GM10248 (cell line): ENCODE measurements at regions not wholly inside any gene's neighbourhood (a gene's known extent, or its start where the extent isn't known, plus 50 kb on each side); places are given as distances from the start of the nearest gene placed in this dataset.

Experiments
- CTCF ChIA-PET: fragments of 300-600 bp; sonication (Branson Sonifier 250); formaldehyde crosslinking; extraction: SDS; loops from one replicate; lab custom pipeline; 2021; ENCODE audit warnings: antibody characterized with exemption; lab: Yijun Ruan, JAX
- POLR2A ChIA-PET: fragments of 350-650 bp; sonication (Branson Sonifier 250); formaldehyde crosslinking; extraction: SDS; loops from one replicate; lab custom pipeline; 2020; ENCODE audit warnings: antibody characterized with exemption; lab: Yijun Ruan, JAX
- DNase-seq: peaks from one replicate; pipeline ENCODE4 v3.0.0; 2012; ENCODE audit errors: extremely low spot score
- TF ChIP-seq, protein P1 (sequence below): IDR thresholded peaks from 2 replicates; pipeline ENCODE4 v1.5.1; 2012; ENCODE audit warnings: mild to moderate bottlenecking, low read depth; ENCODE audit errors: extremely low read depth, missing control alignments, control extremely low read depth

DNA sequence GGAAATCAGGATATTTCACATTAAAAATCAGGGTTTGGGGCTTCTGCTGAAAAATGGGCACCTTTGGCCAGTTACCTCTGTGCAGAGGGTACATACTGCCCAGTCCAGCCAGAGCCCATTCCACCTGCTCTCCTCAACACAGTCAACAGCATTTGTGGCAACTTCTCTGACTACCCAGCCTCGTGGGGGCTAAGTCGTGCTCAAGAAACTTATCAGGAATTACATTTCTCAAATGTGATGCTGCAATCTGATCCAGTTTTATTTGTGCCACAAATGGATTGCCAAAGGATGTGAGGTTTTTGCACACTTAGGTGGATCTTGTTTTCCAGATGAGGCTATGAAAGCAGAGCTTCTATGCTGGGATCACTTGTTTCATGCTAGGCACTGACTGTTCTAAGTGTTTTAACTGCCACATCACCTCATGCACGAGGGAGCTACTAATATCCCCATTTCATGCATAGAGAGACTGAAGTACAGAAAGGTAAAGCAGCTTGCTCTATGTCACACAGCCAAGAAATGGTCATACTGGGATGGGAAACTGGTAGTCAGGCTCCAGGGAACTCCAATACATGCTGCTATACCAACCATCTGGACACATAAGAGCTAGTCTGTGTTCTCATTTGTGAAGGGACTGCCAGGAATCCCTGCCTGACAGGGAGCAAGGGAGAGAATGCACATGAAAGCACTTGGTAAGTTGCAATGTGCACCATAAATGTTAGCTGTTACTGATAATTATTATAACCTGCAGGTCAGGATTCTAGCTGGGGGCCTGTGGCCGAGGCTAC lies 89.0 kb upstream of the HK2 start:
- TF ChIP-seq, protein P1, sequence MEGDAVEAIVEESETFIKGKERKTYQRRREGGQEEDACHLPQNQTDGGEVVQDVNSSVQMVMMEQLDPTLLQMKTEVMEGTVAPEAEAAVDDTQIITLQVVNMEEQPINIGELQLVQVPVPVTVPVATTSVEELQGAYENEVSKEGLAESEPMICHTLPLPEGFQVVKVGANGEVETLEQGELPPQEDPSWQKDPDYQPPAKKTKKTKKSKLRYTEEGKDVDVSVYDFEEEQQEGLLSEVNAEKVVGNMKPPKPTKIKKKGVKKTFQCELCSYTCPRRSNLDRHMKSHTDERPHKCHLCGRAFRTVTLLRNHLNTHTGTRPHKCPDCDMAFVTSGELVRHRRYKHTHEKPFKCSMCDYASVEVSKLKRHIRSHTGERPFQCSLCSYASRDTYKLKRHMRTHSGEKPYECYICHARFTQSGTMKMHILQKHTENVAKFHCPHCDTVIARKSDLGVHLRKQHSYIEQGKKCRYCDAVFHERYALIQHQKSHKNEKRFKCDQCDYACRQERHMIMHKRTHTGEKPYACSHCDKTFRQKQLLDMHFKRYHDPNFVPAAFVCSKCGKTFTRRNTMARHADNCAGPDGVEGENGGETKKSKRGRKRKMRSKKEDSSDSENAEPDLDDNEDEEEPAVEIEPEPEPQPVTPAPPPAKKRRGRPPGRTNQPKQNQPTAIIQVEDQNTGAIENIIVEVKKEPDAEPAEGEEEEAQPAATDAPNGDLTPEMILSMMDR: no peak
- ChIA-PET POLR2A (no interaction called here), CTCF (interaction anchor here (0.5 to 1.4 kb wide), 5 partner anchors 10 to 130 kb away, joined by 3 to 4 read pairs (median 3); no protein-coding TSS in a partner anchor)
- no peak for DNase-seq

DNA sequence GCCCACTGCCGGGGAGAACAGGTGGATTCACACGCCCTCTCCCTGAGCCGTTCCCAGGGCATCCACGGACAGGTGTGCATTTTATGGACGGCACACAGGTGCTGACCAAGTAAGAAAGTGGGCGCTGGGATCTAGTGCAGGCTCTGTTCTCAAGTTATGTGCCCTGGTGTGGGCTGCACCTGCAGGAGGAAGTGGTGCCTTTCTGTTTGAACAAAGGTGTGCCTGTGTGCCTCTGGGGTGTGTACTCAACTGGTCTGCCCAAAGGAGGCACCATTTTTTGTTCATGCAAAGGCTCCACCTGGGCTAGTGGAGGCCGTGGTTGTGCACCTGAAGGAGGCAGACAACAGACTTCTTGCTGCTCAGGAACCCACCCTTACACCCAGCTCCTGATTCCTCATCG lies 88.2 kb upstream of the HK2 start:
- TF ChIP-seq, protein P1: no peak
- ChIA-PET CTCF (interaction anchor here (0.9 to 1.3 kb wide), 3 partner anchors 11 to 32 kb away, joined by 3 to 4 read pairs (median 3); no protein-coding TSS in a partner anchor), POLR2A (no interaction called here)
- DNase-seq: no peak

DNA sequence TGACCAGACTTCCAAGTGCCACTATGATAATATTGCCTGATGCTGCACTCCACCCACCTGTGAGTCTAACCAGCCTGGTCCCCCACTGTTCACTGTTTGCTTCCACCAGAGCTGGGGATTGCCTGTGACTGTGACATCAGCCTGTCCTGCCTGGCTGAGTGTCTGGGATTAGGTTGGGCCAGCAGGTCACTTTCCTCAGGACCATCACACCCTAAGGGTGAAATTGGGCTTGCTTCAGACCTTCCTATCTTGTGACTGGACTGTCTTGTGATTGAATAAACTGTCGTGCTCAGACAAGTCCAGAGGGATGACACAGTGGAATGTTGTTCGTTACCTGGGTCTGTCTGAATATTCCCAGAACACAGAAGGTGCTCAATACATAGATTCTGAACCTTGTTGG lies 87.4 kb upstream of the HK2 start:
- ChIA-PET CTCF (no interaction called here), POLR2A (no interaction called here)
- DNase-seq: no peak
- TF ChIP-seq, protein P1: no peak

DNA sequence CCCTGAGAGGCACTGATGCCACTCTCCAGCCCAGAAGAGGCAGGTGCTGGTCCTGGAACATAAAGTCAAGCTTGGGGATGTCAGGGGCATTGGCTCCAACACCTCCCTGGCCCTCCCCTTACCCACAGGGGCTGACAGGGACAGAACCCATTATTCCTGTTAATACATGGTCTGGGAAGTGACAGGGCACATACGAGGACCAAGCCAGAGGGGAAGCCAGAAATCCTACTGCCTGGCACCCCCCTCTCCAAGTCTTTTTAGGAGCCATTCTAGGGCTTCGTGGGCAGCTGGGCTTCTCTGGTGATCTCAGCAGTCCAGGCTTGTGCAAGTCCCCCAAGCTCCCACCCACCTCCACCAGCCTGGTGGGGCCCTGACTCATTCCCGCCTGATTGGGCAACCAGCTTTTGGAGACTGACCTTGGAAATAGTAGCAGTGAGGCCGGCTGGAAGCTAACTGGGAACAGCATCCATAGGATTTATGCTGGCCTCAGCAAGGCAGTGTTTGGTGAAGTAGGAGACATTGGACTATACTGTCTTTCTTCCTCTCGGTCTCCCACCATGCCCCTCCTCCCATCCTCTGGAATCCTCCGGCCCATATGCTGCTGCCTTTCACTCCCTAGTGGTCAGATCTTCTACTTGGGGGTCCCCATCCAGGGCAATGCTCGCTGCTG lies 86.4 kb upstream of the HK2 start:
- POLR2A ChIA-PET: no interaction called here
- CTCF ChIA-PET: no interaction called here
- TF ChIP-seq, protein P1: no peak
- no peak for DNase-seq

DNA sequence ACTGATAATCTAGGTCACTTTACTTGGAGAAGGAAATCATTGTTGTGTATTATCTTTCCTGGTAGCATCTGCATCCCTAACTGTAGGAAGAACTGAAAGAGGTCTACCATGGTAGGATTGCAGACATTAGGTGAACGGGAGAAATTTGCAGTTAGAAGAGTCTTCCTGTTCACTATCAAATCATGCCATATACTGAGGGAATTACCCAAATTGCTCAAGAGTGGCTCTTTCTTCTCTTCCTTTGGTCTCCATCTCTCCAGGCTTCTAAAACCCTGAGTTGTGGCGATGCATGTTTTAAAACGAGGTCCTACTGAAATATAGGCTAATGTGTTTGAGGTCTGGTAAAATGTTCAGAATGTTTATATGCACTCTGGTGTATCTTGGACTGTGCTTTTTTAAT lies 85.3 kb upstream of the HK2 start:
- ChIA-PET CTCF (no interaction called here), POLR2A (no interaction called here)
- DNase-seq: no peak
- TF ChIP-seq, protein P1: no peak

DNA sequence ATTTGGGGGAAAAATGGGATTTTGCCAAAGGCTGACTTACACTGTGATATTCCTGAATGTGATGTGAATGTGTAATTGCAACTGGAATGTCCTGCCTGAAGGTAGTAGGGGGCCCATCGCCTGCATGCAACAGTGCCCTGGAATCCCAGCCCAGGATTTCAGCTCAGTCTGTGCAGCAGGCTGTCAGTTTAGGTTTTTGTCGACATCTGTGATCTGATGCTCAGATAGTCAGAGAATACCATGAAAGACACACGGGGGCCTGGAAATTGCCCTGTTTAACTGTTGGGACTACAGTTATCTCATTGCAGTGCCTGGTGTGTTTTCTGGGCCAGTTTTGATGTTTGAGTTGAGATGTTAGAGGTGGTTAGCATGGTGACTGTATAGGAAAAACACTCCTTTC lies 84.5 kb upstream of the HK2 start:
- ChIA-PET CTCF (no interaction called here), POLR2A (no interaction called here)
- TF ChIP-seq, protein P1: no peak
- no peak for DNase-seq
